ENCODE measurements at regions not wholly inside any gene's neighbourhood (a gene's known extent, or its start where the extent isn't known, plus 50 kb on each side); places are given as distances from the start of the nearest gene placed in this dataset.
"Not testable (repeated sequence)": the region's sequence is repeated elsewhere in the genome, so short reads cannot be mapped to it uniquely, and the experiment has no call there.

GRCh38 chr10:81146436-81146835 lies 608.7 kb downstream of the SH2D4B start:
- no peak overlapping the region for H3K9ac ChIP-seq (ENCODE audit: low read length in 5 of 5)
- H3K4me3 ChIP-seq (ENCODE audit: low read depth in 1 of 5, low read length in 5 of 5), result no peak overlapping the region
- H3K36me3 ChIP-seq (ENCODE audit: control insufficient read depth in 5 of 5, insufficient read depth in 5 of 5, low read length in 5 of 5), result no peaks in the 10 kb centered on the region
- H3K27ac ChIP-seq (ENCODE audit: low read depth, low read length), result no peak overlapping the region
- no peaks in the 10 kb centered on the region for H3K27me3 ChIP-seq (ENCODE audit: control insufficient read depth in 5 of 5, insufficient read depth in 4 of 5, low read length in 5 of 5)
- peaks cover 0 to 5% (median 0%) of the 10 kb centered on the region in 5 donors for H3K4me1 ChIP-seq (ENCODE audit: control insufficient read depth in 5 of 5, insufficient read depth in 5 of 5, low read length in 5 of 5)
- H3K9me3 ChIP-seq (ENCODE audit: control insufficient read depth in 5 of 5, low read length in 5 of 5), result no peaks in the 10 kb centered on the region

DNA sequence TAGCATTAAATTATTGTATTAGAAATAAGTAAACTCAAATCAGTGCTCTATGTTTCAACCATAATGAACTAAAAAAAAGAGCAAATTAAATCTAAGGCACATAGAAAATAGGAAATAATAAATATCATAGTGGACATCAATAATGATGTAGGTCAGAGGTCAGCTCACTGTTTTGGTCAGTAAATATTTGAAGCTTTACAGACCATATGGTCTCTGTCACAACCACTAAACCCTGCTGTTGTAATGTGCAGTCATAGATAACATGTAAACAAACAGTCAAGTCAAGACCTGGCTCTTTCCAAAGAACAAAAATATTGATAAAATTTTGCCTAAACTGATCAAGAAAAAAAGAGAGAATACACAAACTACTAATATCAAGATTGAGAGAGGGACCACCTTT lies 615.0 kb downstream of the SH2D4B start:
- H3K27me3 ChIP-seq (ENCODE audit: control insufficient read depth in 5 of 5, insufficient read depth in 4 of 5, low read length in 5 of 5), result no peaks in the 10 kb centered on the region
- no peak overlapping the region for H3K9ac ChIP-seq (ENCODE audit: low read length in 5 of 5)
- no peak overlapping the region for H3K4me3 ChIP-seq (ENCODE audit: low read depth in 1 of 5, low read length in 5 of 5)
- no peaks in the 10 kb centered on the region for H3K36me3 ChIP-seq (ENCODE audit: control insufficient read depth in 5 of 5, insufficient read depth in 5 of 5, low read length in 5 of 5)
- H3K27ac ChIP-seq (ENCODE audit: low read depth, low read length), result no peak overlapping the region
- no peaks in the 10 kb centered on the region for H3K9me3 ChIP-seq (ENCODE audit: control insufficient read depth in 5 of 5, low read length in 5 of 5)
- no peaks in the 10 kb centered on the region for H3K4me1 ChIP-seq (ENCODE audit: control insufficient read depth in 5 of 5, insufficient read depth in 5 of 5, low read length in 5 of 5)

DNA sequence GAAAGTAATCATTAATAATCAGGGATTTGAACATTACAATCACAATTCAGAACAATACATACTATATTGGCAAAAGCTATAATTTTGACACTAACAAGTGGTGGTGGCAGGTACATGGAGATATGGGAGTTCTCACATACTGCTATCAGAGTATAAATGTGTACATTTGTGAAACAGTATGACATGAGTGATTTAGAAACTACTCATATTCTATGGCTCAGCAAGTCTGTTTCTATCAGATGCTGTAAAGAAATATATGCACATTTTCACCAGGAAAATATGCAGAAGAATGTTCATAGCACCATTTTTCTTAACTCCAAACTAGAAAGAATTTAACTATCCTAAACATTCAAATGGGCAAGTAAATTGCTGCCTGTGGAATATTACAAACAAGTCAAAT lies 620.0 kb downstream of the SH2D4B start:
- Histone ChIP-seq H3K27me3 (ENCODE audit: control insufficient read depth in 5 of 5, insufficient read depth in 4 of 5, low read length in 5 of 5) (no peaks in the 10 kb centered on the region), H3K9me3 (ENCODE audit: control insufficient read depth in 5 of 5, low read length in 5 of 5) (no peaks in the 10 kb centered on the region), H3K9ac (ENCODE audit: low read length in 5 of 5) (no peak overlapping the region), H3K4me3 (ENCODE audit: low read depth in 1 of 5, low read length in 5 of 5) (no peak overlapping the region), H3K27ac (ENCODE audit: low read depth, low read length) (no peak overlapping the region), H3K36me3 (ENCODE audit: control insufficient read depth in 5 of 5, insufficient read depth in 5 of 5, low read length in 5 of 5) (no peaks in the 10 kb centered on the region), H3K4me1 (ENCODE audit: control insufficient read depth in 5 of 5, insufficient read depth in 5 of 5, low read length in 5 of 5) (no peaks in the 10 kb centered on the region)

DNA sequence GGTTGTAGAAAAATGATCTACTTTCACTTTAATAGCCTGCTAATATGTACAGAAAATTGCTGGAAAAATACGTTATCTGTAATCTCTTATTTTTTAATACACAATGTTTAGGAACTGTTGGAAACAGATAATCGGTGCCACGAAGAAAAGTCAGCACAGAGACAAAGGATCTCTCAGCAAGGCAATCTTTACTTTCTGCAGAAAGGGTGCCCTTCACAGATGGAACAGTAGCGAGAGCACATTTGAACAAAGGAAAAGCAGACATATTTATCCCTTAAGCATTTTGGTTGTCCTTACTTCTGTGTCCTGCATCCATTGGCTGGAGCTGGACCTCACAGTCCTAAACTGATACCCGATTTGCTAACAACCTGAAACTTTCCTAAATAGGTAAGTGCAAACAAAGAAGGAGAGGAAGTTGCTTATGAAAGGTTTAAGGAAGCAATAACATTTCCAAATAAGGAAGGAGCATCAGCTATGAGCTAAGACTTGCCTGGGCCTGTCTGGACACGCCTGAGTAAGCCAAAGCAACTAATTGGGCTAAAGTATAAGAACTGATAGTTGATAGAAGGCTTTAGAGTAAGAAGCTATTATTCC lies 640.0 kb downstream of the SH2D4B start:
- H3K27ac ChIP-seq (ENCODE audit: low read depth, low read length), result no peak overlapping the region
- no peak overlapping the region for H3K9ac ChIP-seq (ENCODE audit: low read length in 5 of 5)
- H3K9me3 ChIP-seq (ENCODE audit: control insufficient read depth in 5 of 5, low read length in 5 of 5), result peaks cover 0 to 10% (median 4%) of the 10 kb centered on the region in 5 donors
- H3K4me3 ChIP-seq (ENCODE audit: low read depth in 1 of 5, low read length in 5 of 5), result no peak overlapping the region
- H3K4me1 ChIP-seq (ENCODE audit: control insufficient read depth in 5 of 5, insufficient read depth in 5 of 5, low read length in 5 of 5), result no peaks in the 10 kb centered on the region
- no peaks in the 10 kb centered on the region for H3K36me3 ChIP-seq (ENCODE audit: control insufficient read depth in 5 of 5, insufficient read depth in 5 of 5, low read length in 5 of 5)
- no peaks in the 10 kb centered on the region for H3K27me3 ChIP-seq (ENCODE audit: control insufficient read depth in 5 of 5, insufficient read depth in 4 of 5, low read length in 5 of 5)

GRCh38 chr10:81179324-81179723 lies 641.6 kb downstream of the SH2D4B start:
- Histone ChIP-seq H3K27me3 (ENCODE audit: control insufficient read depth in 5 of 5, insufficient read depth in 4 of 5, low read length in 5 of 5) (no peaks in the 10 kb centered on the region), H3K4me1 (ENCODE audit: control insufficient read depth in 5 of 5, insufficient read depth in 5 of 5, low read length in 5 of 5) (no peaks in the 10 kb centered on the region), H3K36me3 (ENCODE audit: control insufficient read depth in 5 of 5, insufficient read depth in 5 of 5, low read length in 5 of 5) (no peaks in the 10 kb centered on the region), H3K4me3 (ENCODE audit: low read depth in 1 of 5, low read length in 5 of 5) (no peak overlapping the region), H3K9me3 (ENCODE audit: control insufficient read depth in 5 of 5, low read length in 5 of 5) (peaks cover 0 to 10% (median 4%) of the 10 kb centered on the region in 5 donors), H3K27ac (ENCODE audit: low read depth, low read length) (no peak overlapping the region), H3K9ac (ENCODE audit: low read length in 5 of 5) (no peak overlapping the region)

- Histone ChIP-seq H3K4me1 (ENCODE audit: control insufficient read depth in 5 of 5, insufficient read depth in 5 of 5, low read length in 5 of 5) (no peaks in the 10 kb centered on the region), H3K27me3 (ENCODE audit: control insufficient read depth in 5 of 5, insufficient read depth in 4 of 5, low read length in 5 of 5) (no peaks in the 10 kb centered on the region), H3K9ac (ENCODE audit: low read length in 5 of 5) (no peak overlapping the region), H3K4me3 (ENCODE audit: low read depth in 1 of 5, low read length in 5 of 5) (no peak overlapping the region), H3K36me3 (ENCODE audit: control insufficient read depth in 5 of 5, insufficient read depth in 5 of 5, low read length in 5 of 5) (no peaks in the 10 kb centered on the region), H3K27ac (ENCODE audit: low read depth, low read length) (no peak overlapping the region), H3K9me3 (ENCODE audit: control insufficient read depth in 5 of 5, low read length in 5 of 5) (peaks cover 0 to 10% (median 4%) of the 10 kb centered on the region in 5 donors)
Observed at GRCh38 chr10:81179805-81180452, 642.2 kb downstream of the SH2D4B start.

DNA sequence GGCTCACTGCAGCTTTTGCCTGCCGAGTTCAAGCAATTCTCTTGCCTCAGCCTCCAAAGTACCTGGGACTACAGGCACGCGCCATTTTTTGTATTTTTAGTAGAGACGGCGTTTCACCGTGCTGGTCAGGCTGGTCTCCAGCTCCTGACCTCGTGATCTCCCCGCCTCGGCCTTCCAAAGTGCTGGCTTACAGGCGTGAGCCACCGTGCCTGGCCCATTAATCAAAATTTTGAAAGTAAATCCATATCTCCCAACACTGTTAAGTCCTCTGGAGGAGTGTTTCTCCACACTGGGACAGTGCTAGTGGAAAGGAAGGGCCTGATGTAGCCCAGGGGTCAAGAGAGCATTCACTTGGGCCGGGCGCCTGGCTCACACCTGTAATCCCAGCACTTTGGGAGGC lies 644.6 kb downstream of the SH2D4B start:
- Histone ChIP-seq H3K9me3 (ENCODE audit: control insufficient read depth in 5 of 5, low read length in 5 of 5) (peaks cover 0 to 7% (median 4%) of the 10 kb centered on the region in 5 donors), H3K27me3 (ENCODE audit: control insufficient read depth in 5 of 5, insufficient read depth in 4 of 5, low read length in 5 of 5) (no peaks in the 10 kb centered on the region), H3K4me1 (ENCODE audit: control insufficient read depth in 5 of 5, insufficient read depth in 5 of 5, low read length in 5 of 5) (no peaks in the 10 kb centered on the region), H3K36me3 (ENCODE audit: control insufficient read depth in 5 of 5, insufficient read depth in 5 of 5, low read length in 5 of 5) (no peaks in the 10 kb centered on the region), H3K4me3 (ENCODE audit: low read depth in 1 of 5, low read length in 5 of 5) (no peak overlapping the region), H3K9ac (ENCODE audit: low read length in 5 of 5) (no peak overlapping the region), H3K27ac (ENCODE audit: low read depth, low read length) (no peak overlapping the region)

DNA sequence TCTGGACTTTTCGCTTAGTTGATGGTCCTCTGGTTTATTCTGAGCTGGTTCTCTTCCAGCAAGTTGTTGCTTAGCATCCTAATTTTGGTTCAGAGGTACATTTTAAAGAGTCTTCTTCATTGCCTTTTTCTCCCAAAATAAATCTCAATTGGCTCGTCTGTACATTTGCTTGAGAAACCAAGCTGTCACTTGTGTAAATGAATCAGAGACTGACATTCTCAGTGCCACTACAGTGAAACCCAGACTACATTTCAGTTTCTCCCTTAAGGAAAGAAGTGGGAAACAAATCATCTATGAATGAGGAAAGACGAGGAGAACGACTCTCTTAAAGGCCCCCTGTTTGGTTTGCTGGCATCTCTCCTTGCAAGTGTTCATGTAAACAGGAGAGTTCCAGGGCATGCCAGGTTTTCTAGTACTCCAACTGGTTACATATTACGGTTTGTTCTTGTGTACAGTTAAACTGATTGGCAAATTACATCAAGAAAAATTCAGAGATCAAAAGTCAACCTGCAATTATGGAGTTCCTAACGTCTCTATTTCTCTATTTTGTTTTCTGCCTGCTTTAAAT lies 654.6 kb downstream of the SH2D4B start:
- Histone ChIP-seq H3K36me3 (ENCODE audit: control insufficient read depth in 5 of 5, insufficient read depth in 5 of 5, low read length in 5 of 5) (no peaks in the 10 kb centered on the region), H3K4me1 (ENCODE audit: control insufficient read depth in 5 of 5, insufficient read depth in 5 of 5, low read length in 5 of 5) (no peaks in the 10 kb centered on the region)

GRCh38 chr10:81200801-81201200 lies 663.1 kb downstream of the SH2D4B start:
- Histone ChIP-seq H3K27ac (ENCODE audit: low read depth, low read length) (no peak overlapping the region), H3K4me3 (ENCODE audit: low read depth in 1 of 5, low read length in 5 of 5) (no peak overlapping the region), H3K9me3 (ENCODE audit: control insufficient read depth in 5 of 5, low read length in 5 of 5) (no peaks in the 10 kb centered on the region), H3K4me1 (ENCODE audit: control insufficient read depth in 5 of 5, insufficient read depth in 5 of 5, low read length in 5 of 5) (peaks cover 0 to 7% (median 4%) of the 10 kb centered on the region in 5 donors), H3K27me3 (ENCODE audit: control insufficient read depth in 5 of 5, insufficient read depth in 4 of 5, low read length in 5 of 5) (no peaks in the 10 kb centered on the region), H3K36me3 (ENCODE audit: control insufficient read depth in 5 of 5, insufficient read depth in 5 of 5, low read length in 5 of 5) (no peaks in the 10 kb centered on the region), H3K9ac (ENCODE audit: low read length in 5 of 5) (no peak overlapping the region)

More for the DNA sequence above, 654.6 kb downstream of the SH2D4B start:
- H3K27me3 ChIP-seq (ENCODE audit: control insufficient read depth in 5 of 5, insufficient read depth in 4 of 5, low read length in 5 of 5), result no peaks in the 10 kb centered on the region
- no peak overlapping the region for H3K4me3 ChIP-seq (ENCODE audit: low read depth in 1 of 5, low read length in 5 of 5)
- H3K9me3 ChIP-seq (ENCODE audit: control insufficient read depth in 5 of 5, low read length in 5 of 5), result no peaks in the 10 kb centered on the region
- no peak overlapping the region for H3K27ac ChIP-seq (ENCODE audit: low read depth, low read length)
- no peak overlapping the region for H3K9ac ChIP-seq (ENCODE audit: low read length in 5 of 5)

- H3K27me3 ChIP-seq (ENCODE audit: control insufficient read depth in 5 of 5, insufficient read depth in 4 of 5, low read length in 5 of 5); H3K36me3 ChIP-seq (ENCODE audit: control insufficient read depth in 5 of 5, insufficient read depth in 5 of 5, low read length in 5 of 5): not testable (repeated sequence)
Observed at GRCh38 chr10:81207359-81207758, 667.6 kb upstream of the NRG3 start.

More at GRCh38 chr10:81207359-81207758, 667.6 kb upstream of the NRG3 start:
- H3K9ac ChIP-seq (ENCODE audit: low read length in 5 of 5); H3K27ac ChIP-seq (ENCODE audit: low read depth, low read length); H3K4me1 ChIP-seq (ENCODE audit: control insufficient read depth in 5 of 5, insufficient read depth in 5 of 5, low read length in 5 of 5); H3K9me3 ChIP-seq (ENCODE audit: control insufficient read depth in 5 of 5, low read length in 5 of 5); H3K4me3 ChIP-seq (ENCODE audit: low read depth in 1 of 5, low read length in 5 of 5): not testable (repeated sequence)

Measured in subcutaneous abdominal adipose tissue (tissue), 5 donors.